Colonic mucosa (tissue), 4 donors: ENCODE measurements at regions not wholly inside any gene's neighbourhood (a gene's known extent, or its start where the extent isn't known, plus 50 kb on each side); places are given as distances from the start of the nearest gene placed in this dataset.
"Not testable (repeated sequence)": the region's sequence is repeated elsewhere in the genome, so short reads cannot be mapped to it uniquely, and the experiment has no call there.

Experiments used
- DNase-seq: peaks from one replicate; pipeline ENCODE4 v3.0.0-alpha.2; 2020
- H3K27ac ChIP-seq: fragments of 200-600 bp; one replicate; pipeline ENCODE4 v1.8.0; 2021
- H3K27me3 ChIP-seq: fragments of 200-600 bp; one replicate; pipeline ENCODE4 v1.8.0; 2021
- H3K36me3 ChIP-seq: fragments of 200-600 bp; one replicate; pipeline ENCODE4 v1.8.0; 2021
- H3K4me1 ChIP-seq: fragments of 200-600 bp; one replicate; pipeline ENCODE4 v1.8.0; 2021; ENCODE audit warnings: mild to moderate bottlenecking
- H3K4me3 ChIP-seq: fragments of 200-600 bp; one replicate; pipeline ENCODE4 v1.8.0; 2021
- H3K9ac ChIP-seq, 2 donors: one replicate each; pipeline ENCODE4 v1.7.0; 2013; ENCODE audit warnings: control low read depth in 2 of 2, low read depth in 2 of 2, low read length in 2 of 2
- H3K9me3 ChIP-seq: fragments of 200-600 bp; one replicate; pipeline ENCODE4 v1.8.0; 2021
- intact Hi-C: fragments of 100-400 bp; cut with DNase I; formaldehyde crosslinking; loops from one replicate; pipeline ENCODE4 v1.14.1; 2022
- TF ChIP-seq, protein P1 (sequence below): fragments of 200-600 bp; IDR thresholded peaks from one replicate; pipeline ENCODE4 v1.8.0; 2022; ENCODE audit warnings: antibody characterized with exemption, mild to moderate bottlenecking
- donor health status: healthy.
- donor health status: DM: no; HTN: no; CAD: no.
- donor health status: DM: no; HTN: no; CAD: no.

DNA sequence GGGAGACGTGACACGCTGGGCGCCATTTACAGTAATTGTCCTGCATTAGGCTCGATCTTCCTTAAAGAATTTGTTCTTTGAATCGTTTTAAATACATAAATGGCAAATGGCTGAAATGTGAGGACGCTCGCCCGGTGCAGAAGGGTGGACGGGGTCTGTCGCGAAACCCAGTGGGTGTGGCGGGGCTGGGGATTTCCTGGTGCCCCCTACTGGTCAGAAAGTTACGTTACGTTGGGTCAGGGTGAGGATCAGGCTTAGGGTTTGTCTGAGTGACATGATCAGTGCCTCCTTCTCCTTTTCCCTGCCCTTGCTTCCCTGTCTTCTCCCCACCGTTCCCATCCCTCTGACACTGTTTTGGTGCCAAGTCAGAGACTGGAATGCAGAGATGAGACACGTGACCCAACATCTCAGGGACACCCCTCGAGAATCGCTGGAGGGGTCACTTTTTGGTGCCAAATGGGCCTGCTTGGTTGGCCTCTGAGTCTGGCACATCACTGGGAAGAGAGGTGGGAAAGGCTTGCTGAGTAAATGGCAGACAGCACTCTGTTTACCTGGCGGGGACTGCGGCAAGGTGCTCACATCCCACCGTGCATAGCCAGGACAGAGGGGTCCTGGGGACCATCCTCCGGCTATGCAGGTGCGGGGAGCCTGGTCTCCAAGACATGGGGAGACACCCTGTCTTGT is 1107.6 kb downstream of the BRD1 start:
- no peak overlapping the region for H3K9ac ChIP-seq
- TF ChIP-seq, protein P1, sequence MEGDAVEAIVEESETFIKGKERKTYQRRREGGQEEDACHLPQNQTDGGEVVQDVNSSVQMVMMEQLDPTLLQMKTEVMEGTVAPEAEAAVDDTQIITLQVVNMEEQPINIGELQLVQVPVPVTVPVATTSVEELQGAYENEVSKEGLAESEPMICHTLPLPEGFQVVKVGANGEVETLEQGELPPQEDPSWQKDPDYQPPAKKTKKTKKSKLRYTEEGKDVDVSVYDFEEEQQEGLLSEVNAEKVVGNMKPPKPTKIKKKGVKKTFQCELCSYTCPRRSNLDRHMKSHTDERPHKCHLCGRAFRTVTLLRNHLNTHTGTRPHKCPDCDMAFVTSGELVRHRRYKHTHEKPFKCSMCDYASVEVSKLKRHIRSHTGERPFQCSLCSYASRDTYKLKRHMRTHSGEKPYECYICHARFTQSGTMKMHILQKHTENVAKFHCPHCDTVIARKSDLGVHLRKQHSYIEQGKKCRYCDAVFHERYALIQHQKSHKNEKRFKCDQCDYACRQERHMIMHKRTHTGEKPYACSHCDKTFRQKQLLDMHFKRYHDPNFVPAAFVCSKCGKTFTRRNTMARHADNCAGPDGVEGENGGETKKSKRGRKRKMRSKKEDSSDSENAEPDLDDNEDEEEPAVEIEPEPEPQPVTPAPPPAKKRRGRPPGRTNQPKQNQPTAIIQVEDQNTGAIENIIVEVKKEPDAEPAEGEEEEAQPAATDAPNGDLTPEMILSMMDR: no peak
- no peaks in the 10 kb centered on the region for H3K4me1 ChIP-seq
- no peak overlapping the region for H3K27ac ChIP-seq
- no peaks in the 10 kb centered on the region for H3K9me3 ChIP-seq
- intact Hi-C loops: no loop called here
- no peak overlapping the region for H3K4me3 ChIP-seq
- H3K36me3 ChIP-seq: no peaks in the 10 kb centered on the region
- H3K27me3 ChIP-seq: no peaks in the 10 kb centered on the region
- DNase-seq: no peak

GRCh38 chr22:48718818-48719500 is 1108.7 kb downstream of the BRD1 start:
- H3K9ac ChIP-seq: no peak overlapping the region
- H3K36me3 ChIP-seq: no peaks in the 10 kb centered on the region
- no peak overlapping the region for H3K27ac ChIP-seq
- no peaks in the 10 kb centered on the region for H3K4me1 ChIP-seq
- TF ChIP-seq, protein P1: no peak
- no peak overlapping the region for H3K4me3 ChIP-seq
- DNase-seq: no peak
- H3K27me3 ChIP-seq: no peaks in the 10 kb centered on the region
- H3K9me3 ChIP-seq: no peaks in the 10 kb centered on the region
- intact Hi-C loops: no loop called here

- no peak overlapping the region for H3K9ac ChIP-seq
- intact Hi-C loops: no loop called here
- no peak for DNase-seq
Observed at GRCh38 chr22:48717883-48718817, 1109.5 kb downstream of the BRD1 start.

GRCh38 chr22:48717076-48717810 is 1110.4 kb downstream of the BRD1 start:
- no peak overlapping the region for H3K27ac ChIP-seq
- no peaks in the 10 kb centered on the region for H3K4me1 ChIP-seq
- H3K4me3 ChIP-seq: no peak overlapping the region
- DNase-seq: no peak
- no peaks in the 10 kb centered on the region for H3K27me3 ChIP-seq
- no peak overlapping the region for H3K9ac ChIP-seq
- H3K9me3 ChIP-seq: no peaks in the 10 kb centered on the region
- H3K36me3 ChIP-seq: no peaks in the 10 kb centered on the region
- TF ChIP-seq, protein P1: no peak
- intact Hi-C loops: no loop called here

More at GRCh38 chr22:48717883-48718817, 1109.5 kb downstream of the BRD1 start:
- TF ChIP-seq, protein P1: no peak
- H3K27ac ChIP-seq: no peak overlapping the region
- no peaks in the 10 kb centered on the region for H3K9me3 ChIP-seq
- no peaks in the 10 kb centered on the region for H3K27me3 ChIP-seq
- H3K36me3 ChIP-seq: no peaks in the 10 kb centered on the region
- no peaks in the 10 kb centered on the region for H3K4me1 ChIP-seq
- no peak overlapping the region for H3K4me3 ChIP-seq

DNA sequence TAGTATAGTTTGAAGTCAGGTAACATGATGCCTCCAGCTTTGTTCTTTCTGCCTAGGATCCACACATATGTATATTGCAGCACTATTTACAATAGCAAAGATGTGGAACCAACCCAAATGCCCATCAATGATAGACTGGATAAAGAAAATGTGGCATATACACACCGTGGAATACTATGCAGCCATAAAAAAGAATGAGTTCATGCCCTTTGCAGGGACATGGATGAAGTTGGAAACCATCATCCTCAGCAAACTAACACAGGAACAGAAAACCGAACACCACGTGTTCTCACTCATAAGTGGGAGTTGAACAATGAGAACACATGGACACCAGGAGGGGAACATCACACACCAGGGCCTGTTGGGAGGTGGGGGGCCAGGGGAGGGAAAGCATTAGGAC is 1111.5 kb downstream of the BRD1 start:
- intact Hi-C loops, H3K9me3 ChIP-seq: not testable (repeated sequence)

More for the DNA sequence above, 1111.5 kb downstream of the BRD1 start:
- H3K4me1 ChIP-seq, H3K27me3 ChIP-seq, H3K36me3 ChIP-seq, H3K27ac ChIP-seq, H3K4me3 ChIP-seq, DNase-seq, H3K9ac ChIP-seq: not testable (repeated sequence)
